CD4-positive, alpha-beta T cell (primary cell): ENCODE measurements at regions not wholly inside any gene's neighbourhood (a gene's known extent, or its start where the extent isn't known, plus 50 kb on each side); places are given as distances from the start of the nearest gene placed in this dataset.

Experiments
- ATAC-seq: fragments of 200-7000 bp; cut with Tn5 transposase; one replicate; pipeline ENCODE4 v1.10.0; 2022; ENCODE audit warnings: mild to moderate bottlenecking; ENCODE audit not compliant: poor library complexity
- CTCF ChIA-PET: fragments of 350-600 bp; sonication (Branson Sonifier 250); formaldehyde crosslinking; loops from one replicate; lab custom pipeline; 2021; ENCODE audit warnings: antibody characterized with exemption, inconsistent platforms; lab: Charles Lee
- POLR2A ChIA-PET: fragments of 350-600 bp; sonication (Branson Sonifier 250); formaldehyde crosslinking; loops from one replicate; lab custom pipeline; 2021; ENCODE audit warnings: antibody characterized with exemption, inconsistent platforms; lab: Charles Lee
- DNase-seq, 14 experiments: peaks; one replicate each; pipeline ENCODE4 v3.0.0-alpha.2; 2013 to 2020; ENCODE audit warnings: mixed read lengths in 2 of 14
- H3K27ac ChIP-seq, 2 donors: one replicate each; pipeline versions ENCODE4 v1.5.1 to v1.7.0; 2013; ENCODE audit warnings: low read length in 2 of 2, low read depth in 1 of 2, mild to moderate bottlenecking in 1 of 2
- H3K27me3 ChIP-seq, 2 experiments: 1 replicate in 1 of 2; 2 replicates in 1 of 2; pipeline versions ENCODE4 v1.6.1 to v1.7.0; 2013; ENCODE audit warnings: low read length in 2 of 2, control low read depth in 1 of 2, mild to moderate bottlenecking in 1 of 2, moderate library complexity in 1 of 2; ENCODE audit not compliant: insufficient read depth in 2 of 2, control insufficient read depth in 1 of 2
- H3K36me3 ChIP-seq: one replicate; pipeline ENCODE4 v1.6.1; 2013; ENCODE audit warnings: low read length, control low read depth; ENCODE audit not compliant: insufficient read depth
- H3K4me1 ChIP-seq: one replicate; pipeline ENCODE4 v1.6.1; 2013; ENCODE audit warnings: low read length, control low read depth; ENCODE audit not compliant: insufficient read depth
- H3K4me3 ChIP-seq: one replicate; pipeline ENCODE4 v1.5.1; 2013; ENCODE audit warnings: mild to moderate bottlenecking, low read length, moderate library complexity
- H3K9me3 ChIP-seq, 2 experiments: 1 replicate in 1 of 2; 2 replicates in 1 of 2; pipeline versions ENCODE4 v1.6.1 to v1.7.0; 2013; ENCODE audit warnings: low read length in 2 of 2, mild to moderate bottlenecking in 2 of 2, control low read depth in 1 of 2, moderate library complexity in 1 of 2; ENCODE audit not compliant: control insufficient read depth in 1 of 2, insufficient read depth in 1 of 2
- H3K27ac Mint-ChIP-seq: one replicate; pipeline ENCODE4 v1.8.0; 2020; ENCODE audit warnings: mixed read lengths
- H3K27me3 Mint-ChIP-seq: one replicate; pipeline ENCODE4 v1.8.0; 2021; ENCODE audit warnings: mixed read lengths
- H3K36me3 Mint-ChIP-seq: one replicate; pipeline ENCODE4 v1.8.0; 2021; ENCODE audit warnings: low read depth, mixed read lengths
- H3K4me1 Mint-ChIP-seq: one replicate; pipeline ENCODE4 v1.8.0; 2021; ENCODE audit warnings: low read depth, mixed read lengths
- H3K4me3 Mint-ChIP-seq: one replicate; pipeline ENCODE4 v1.8.0; 2020; ENCODE audit warnings: mild to moderate bottlenecking, mixed read lengths
- H3K9me3 Mint-ChIP-seq: one replicate; pipeline ENCODE4 v1.8.0; 2020; ENCODE audit warnings: mixed read lengths
- CTCF ChIP-seq: fragments of 200-600 bp; IDR thresholded peaks from one replicate; pipeline ENCODE4 v1.8.0; 2022; ENCODE audit warnings: antibody characterized with exemption, mild to moderate bottlenecking
- intact Hi-C, 2 experiments: fragments of 100-400 bp; cut with DNase I in 1 of 2; cut with micrococcal nuclease in 1 of 2; formaldehyde crosslinking; loops; one replicate each; pipeline versions ENCODE4 v1.15.1 to v1.9.0; 2023 to 2025; cut with DNase I, micrococcal nuclease

DNA sequence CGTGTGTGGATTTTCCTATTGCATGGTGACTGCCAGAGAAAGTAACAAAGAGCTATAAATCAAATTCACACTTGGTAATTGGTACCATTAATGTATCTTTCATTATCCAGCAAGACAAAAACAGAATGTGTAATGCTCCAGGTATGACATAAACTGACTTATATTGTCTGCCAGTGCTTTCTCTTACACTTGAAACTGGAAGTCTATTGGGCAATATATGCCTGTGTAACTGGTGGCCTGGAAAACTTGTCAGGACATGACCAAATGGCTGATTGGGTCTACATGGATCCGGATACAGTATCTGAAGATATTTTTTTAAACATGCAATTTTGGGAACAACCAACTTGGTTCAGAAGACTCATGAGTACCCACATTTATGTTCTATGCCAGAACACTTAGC, 174.6 kb upstream of the ARHGAP42 start:
- DNase-seq, result no peak
- Mint-ChIP-seq H3K36me3 (no peaks in the 10 kb centered on the region), H3K4me1 (no peaks in the 10 kb centered on the region), H3K4me3 (no peak overlapping the region), H3K9me3 (peaks cover 9% of the 10 kb centered on the region), H3K27ac (no peak overlapping the region), H3K27me3 (no peaks in the 10 kb centered on the region)
- no peak overlapping the region for H3K27ac ChIP-seq
- ATAC-seq, result no peak
- ChIA-PET CTCF (no interaction called here), POLR2A (no interaction called here)
- no peak overlapping the region for H3K4me3 ChIP-seq
- no peaks in the 10 kb centered on the region for H3K9me3 ChIP-seq
- H3K4me1 ChIP-seq, result no peaks in the 10 kb centered on the region
- intact Hi-C loops, result no loop called here
- no peaks in the 10 kb centered on the region for H3K36me3 ChIP-seq
- H3K27me3 ChIP-seq, result no peaks in the 10 kb centered on the region
- TF ChIP-seq CTCF, result no peak

GRCh38 chr11:100515087-100515486, 172.0 kb upstream of the ARHGAP42 start:
- no peaks in the 10 kb centered on the region for H3K36me3 ChIP-seq
- Mint-ChIP-seq H3K27me3 (no peaks in the 10 kb centered on the region), H3K4me1 (no peaks in the 10 kb centered on the region), H3K36me3 (no peaks in the 10 kb centered on the region), H3K27ac (no peak overlapping the region), H3K9me3 (peaks cover 9% of the 10 kb centered on the region), H3K4me3 (no peak overlapping the region)
- DNase-seq, result no peak
- no peak for ATAC-seq
- no peaks in the 10 kb centered on the region for H3K27me3 ChIP-seq
- intact Hi-C loops, result no loop called here
- ChIA-PET CTCF (no interaction called here), POLR2A (no interaction called here)
- no peak for TF ChIP-seq CTCF
- H3K9me3 ChIP-seq, result peaks cover 0 to 7% of the 10 kb centered on the region in 2 experiments
- H3K4me1 ChIP-seq, result no peaks in the 10 kb centered on the region
- H3K4me3 ChIP-seq, result no peak overlapping the region
- H3K27ac ChIP-seq, result no peak overlapping the region

DNA sequence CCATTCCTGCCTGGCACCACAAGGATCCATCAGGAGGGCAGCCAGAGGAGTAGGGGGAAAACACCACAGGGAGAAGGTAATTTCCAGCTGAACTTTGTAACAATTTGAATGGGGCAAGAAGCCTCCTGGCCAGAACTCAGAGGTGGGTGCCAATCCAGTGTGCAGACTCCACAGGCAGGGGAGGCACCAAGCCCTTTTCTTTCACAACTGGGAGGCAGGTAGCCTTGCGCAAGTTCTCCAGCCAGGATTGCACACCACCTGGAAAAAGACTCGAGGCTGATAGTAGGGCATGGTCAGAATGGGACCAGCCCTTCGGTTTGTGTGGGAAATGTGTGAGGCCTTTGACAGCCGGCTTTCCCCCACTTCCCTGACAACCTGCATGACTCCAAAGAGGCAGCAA, 161.9 kb upstream of the ARHGAP42 start:
- intact Hi-C loops, result loop anchor here in 1 of 2 experiments (10.0 kb wide), 1 partner anchor 60 kb away; no protein-coding TSS in a partner anchor
- no peaks in the 10 kb centered on the region for H3K36me3 Mint-ChIP-seq
- no peak for DNase-seq

More for the DNA sequence above, 161.9 kb upstream of the ARHGAP42 start:
- H3K4me1 ChIP-seq, result no peaks in the 10 kb centered on the region
- H3K4me3 ChIP-seq, result no peak overlapping the region
- peaks cover 21% of the 10 kb centered on the region for H3K9me3 Mint-ChIP-seq
- ChIA-PET POLR2A (no interaction called here), CTCF (no interaction called here)
- no peaks in the 10 kb centered on the region for H3K27me3 ChIP-seq
- H3K27ac ChIP-seq, result no peak overlapping the region
- H3K27me3 Mint-ChIP-seq, result no peaks in the 10 kb centered on the region
- no peak overlapping the region for H3K4me3 Mint-ChIP-seq
- no peak for ATAC-seq
- no peak overlapping the region for H3K27ac Mint-ChIP-seq
- H3K36me3 ChIP-seq, result no peaks in the 10 kb centered on the region
- H3K4me1 Mint-ChIP-seq, result no peaks in the 10 kb centered on the region
- no peak for TF ChIP-seq CTCF
- H3K9me3 ChIP-seq, result peaks cover 12 to 24% of the 10 kb centered on the region in 2 experiments
